OCI-LY7 (cell line): ENCODE measurements at regions not wholly inside any gene's neighbourhood (a gene's known extent, or its start where the extent isn't known, plus 50 kb on each side); places are given as distances from the start of the nearest gene placed in this dataset.

Source experiments
- BruUV-seq: library from RNA; stranded (reverse); fragments of 400-500 nt; replicated peaks from 2 replicates; lab custom pipeline; 2021; lab: Mats Ljungman, UMichigan
- CTCF ChIA-PET: fragments of 300-600 bp; sonication (Branson Sonifier 250); formaldehyde crosslinking; loops from one replicate; lab custom pipeline; 2022; ENCODE audit warnings: antibody characterized with exemption; ENCODE audit not compliant: unreplicated experiment; lab: Charles Lee
- POLR2A ChIA-PET: fragments of 300-600 bp; sonication (Branson Sonifier 250); formaldehyde crosslinking; loops from one replicate; lab custom pipeline; 2022; ENCODE audit warnings: antibody characterized with exemption; lab: Charles Lee
- DNase-seq: peaks from one replicate; pipeline ENCODE4 v3.0.0-alpha.2; 2015; ENCODE audit warnings: low spot score
- H2AFZ ChIP-seq: fragments of 200-600 bp; sonication (generic), shearing (Covaris generic); 2 replicates; pipeline ENCODE4 v1.6.1; 2014; ENCODE audit warnings: mild to moderate bottlenecking, antibody characterized with exemption, low read length, moderate library complexity
- H3K27ac ChIP-seq: fragments of 200-600 bp; sonication (generic); 2 replicates; pipeline ENCODE4 v1.5.1; 2014; ENCODE audit warnings: mixed run types, low read depth, mild to moderate bottlenecking, moderate library complexity, low read length, inconsistent platforms; ENCODE audit not compliant: poor library complexity, severe bottlenecking
- H3K36me3 ChIP-seq: fragments of 200-600 bp; sonication (generic); 2 replicates; pipeline ENCODE4 v1.6.1; 2014; ENCODE audit warnings: mild to moderate bottlenecking, antibody characterized with exemption, low read length, moderate library complexity, mixed read lengths; ENCODE audit not compliant: insufficient read depth
- H3K4me1 ChIP-seq: fragments of 200-600 bp; sonication (generic); 2 replicates; pipeline ENCODE4 v1.5.1; 2014; ENCODE audit warnings: mild to moderate bottlenecking, low read length; ENCODE audit not compliant: insufficient read depth, poor library complexity, severe bottlenecking
- H3K4me2 ChIP-seq: fragments of 200-600 bp; sonication (generic); 2 replicates; pipeline ENCODE4 v1.6.1; 2014; ENCODE audit warnings: mild to moderate bottlenecking, low read length
- H3K4me3 ChIP-seq: fragments of 200-600 bp; sonication (generic); 2 replicates; pipeline ENCODE4 v1.5.1; 2014; ENCODE audit warnings: mild to moderate bottlenecking, low read depth, low read length; ENCODE audit not compliant: poor library complexity, severe bottlenecking
- H3K79me2 ChIP-seq: fragments of 200-600 bp; sonication (generic); 2 replicates; pipeline ENCODE4 v1.6.1; 2016; ENCODE audit warnings: low read depth, mild to moderate bottlenecking, low read length, moderate library complexity, mixed read lengths; ENCODE audit not compliant: insufficient read depth
- H3K9me2 ChIP-seq: fragments of 200-600 bp; sonication (generic); 2 replicates; pipeline ENCODE4 v1.6.1; 2016; ENCODE audit warnings: mild to moderate bottlenecking, low read length, mixed read lengths; ENCODE audit not compliant: insufficient read depth
- H3K9me3 ChIP-seq: fragments of 200-600 bp; sonication (generic); 2 replicates; pipeline ENCODE4 v1.6.1; 2014; ENCODE audit warnings: mild to moderate bottlenecking, mixed run types, low read length, mixed read lengths
- H4K20me1 ChIP-seq: fragments of 200-600 bp; sonication (generic); 2 replicates; pipeline ENCODE4 v1.6.1; 2014; ENCODE audit warnings: mild to moderate bottlenecking, antibody characterized with exemption, low read length, moderate library complexity, mixed read lengths; ENCODE audit not compliant: insufficient read depth
- CTCF ChIP-seq: fragments of 200-600 bp; sonication (generic); conservative IDR thresholded peaks from 2 replicates; pipeline ENCODE4 v1.5.1; 2014; ENCODE audit warnings: mild to moderate bottlenecking, antibody characterized with exemption, low read length, moderate library complexity, mixed read lengths
- EZH2phosphoT487 ChIP-seq: fragments of 200-600 bp; sonication (generic); IDR thresholded peaks from 2 replicates; pipeline ENCODE4 v1.6.1; 2018; ENCODE audit warnings: low read depth, borderline replicate concordance, mild to moderate bottlenecking, mixed run types, antibody characterized with exemption, low read length, moderate library complexity, mixed read lengths
- intact Hi-C: fragments of 100-400 bp; cut with micrococcal nuclease; formaldehyde crosslinking; loops from one replicate; pipeline ENCODE4 v1.10.0; 2022; ENCODE audit not compliant: unreplicated experiment

GRCh38 chr6:90720404-90720803 is 133.5 kb upstream of the MAP3K7 start:
- BruUV-seq = no TSS peak
- Histone ChIP-seq H3K27ac (no peak overlapping the region), H3K4me2 (no peak overlapping the region), H3K9me3 (no peaks in the 10 kb centered on the region), H3K9me2 (no peaks in the 10 kb centered on the region), H3K4me1 (no peaks in the 10 kb centered on the region), H3K36me3 (no peaks in the 10 kb centered on the region), H4K20me1 (no peaks in the 10 kb centered on the region; the same call in 1 of the 2 replicates), H2AFZ (no peak overlapping the region), H3K79me2 (no peaks in the 10 kb centered on the region), H3K4me3 (no peak overlapping the region)
- POLR2A ChIA-PET = no interaction called here
- TF ChIP-seq EZH2phosphoT487 = no peak
- no peak for TF ChIP-seq CTCF
- CTCF ChIA-PET = no interaction called here
- intact Hi-C loops = no loop called here
- DNase-seq = no peak

- Histone ChIP-seq H4K20me1 (no peaks in the 10 kb centered on the region; the same call in 1 of the 2 replicates), H3K4me3 (no peak overlapping the region), H3K27ac (no peak overlapping the region), H3K36me3 (no peaks in the 10 kb centered on the region), H2AFZ (no peak overlapping the region), H3K4me1 (no peaks in the 10 kb centered on the region), H3K79me2 (no peaks in the 10 kb centered on the region), H3K9me3 (no peaks in the 10 kb centered on the region), H3K9me2 (no peaks in the 10 kb centered on the region), H3K4me2 (no peak overlapping the region)
- POLR2A ChIA-PET = no interaction called here
- CTCF ChIA-PET = no interaction called here
- intact Hi-C loops = no loop called here
- DNase-seq = no peak
- TF ChIP-seq CTCF (no peak), EZH2phosphoT487 (no peak)
- no TSS peak for BruUV-seq
Observed at GRCh38 chr6:90719321-90720195, 132.7 kb upstream of the MAP3K7 start.

- ChIA-PET POLR2A (no interaction called here), CTCF (no interaction called here)
- intact Hi-C loops = no loop called here
- no peaks in the 10 kb centered on the region for H3K9me2 ChIP-seq
- DNase-seq = no peak
- H3K9me3 ChIP-seq = no peaks in the 10 kb centered on the region
- H3K4me1 ChIP-seq = no peaks in the 10 kb centered on the region
- BruUV-seq = no TSS peak
- H3K4me2 ChIP-seq = no peak overlapping the region
- no peak overlapping the region for H3K27ac ChIP-seq
- H4K20me1 ChIP-seq = no peaks in the 10 kb centered on the region
- H2AFZ ChIP-seq = no peak overlapping the region
- TF ChIP-seq CTCF (no peak), EZH2phosphoT487 (no peak)
- H3K4me3 ChIP-seq = no peak overlapping the region
- no peaks in the 10 kb centered on the region for H3K79me2 ChIP-seq
- H3K36me3 ChIP-seq = no peaks in the 10 kb centered on the region
Observed at GRCh38 chr6:90716376-90716775, 129.5 kb upstream of the MAP3K7 start.
